Mesenchymal stem cell (in vitro differentiated cells and primary cell): ENCODE measurements at regions not wholly inside any gene's neighbourhood (a gene's known extent, or its start where the extent isn't known, plus 50 kb on each side); places are given as distances from the start of the nearest gene placed in this dataset.

Experiments used
- DNase-seq: peaks from one replicate; pipeline ENCODE4 v3.0.0-alpha.2; 2013
- H2AFZ ChIP-seq: one replicate; pipeline ENCODE4 v1.6.1; 2013; ENCODE audit warnings: low read depth, mild to moderate bottlenecking, control low read depth, inconsistent platforms, low read length, moderate library complexity
- H2AK5ac ChIP-seq: 2 replicates; pipeline ENCODE4 v1.6.1; 2013; ENCODE audit warnings: low read length, moderate library complexity, mild to moderate bottlenecking, inconsistent platforms; ENCODE audit not compliant: severe bottlenecking
- H2BK120ac ChIP-seq: one replicate; pipeline ENCODE4 v1.6.1; 2013; ENCODE audit warnings: low read depth, mild to moderate bottlenecking, inconsistent platforms, low read length, moderate library complexity
- H2BK12ac ChIP-seq, 2 experiments: one replicate each; pipeline ENCODE4 v1.6.1; 2013; ENCODE audit warnings: inconsistent platforms in 2 of 2, low read length in 2 of 2, mild to moderate bottlenecking in 2 of 2, moderate library complexity in 2 of 2, control low read depth in 1 of 2
- H2BK15ac ChIP-seq: one replicate; pipeline ENCODE4 v1.6.1; 2013; ENCODE audit warnings: mild to moderate bottlenecking, low read depth, inconsistent platforms; ENCODE audit not compliant: poor library complexity, severe bottlenecking
- H2BK5ac ChIP-seq: 2 replicates; pipeline ENCODE4 v1.6.1; 2013; ENCODE audit warnings: low read depth, mild to moderate bottlenecking, low read length, control low read depth, inconsistent platforms; ENCODE audit not compliant: poor library complexity, severe bottlenecking
- H3K14ac ChIP-seq, 2 experiments: one replicate each; pipeline ENCODE4 v1.6.1; 2013; ENCODE audit warnings: inconsistent platforms in 2 of 2, low read length in 2 of 2, control low read depth in 1 of 2, mild to moderate bottlenecking in 1 of 2, moderate library complexity in 1 of 2
- H3K18ac ChIP-seq, 2 experiments: one replicate each; pipeline ENCODE4 v1.6.1; 2013; ENCODE audit warnings: inconsistent platforms in 2 of 2, low read length in 2 of 2, control low read depth in 1 of 2, low read depth in 1 of 2, mild to moderate bottlenecking in 1 of 2
- H3K23ac ChIP-seq, 2 experiments: one replicate each; pipeline ENCODE4 v1.6.1; 2013; ENCODE audit warnings: inconsistent platforms in 2 of 2, low read length in 2 of 2, mild to moderate bottlenecking in 2 of 2, moderate library complexity in 2 of 2, control low read depth in 1 of 2
- H3K27ac ChIP-seq: 2 replicates; pipeline ENCODE4 v1.5.1; 2013; ENCODE audit warnings: mild to moderate bottlenecking, moderate library complexity, low read length, control low read depth, inconsistent platforms; ENCODE audit not compliant: poor library complexity, severe bottlenecking
- H3K27me3 ChIP-seq, 2 experiments: 2 replicates each; pipeline versions ENCODE4 v1.6.1 to v1.7.0; 2013; ENCODE audit warnings: low read length in 2 of 2, mild to moderate bottlenecking in 2 of 2, moderate library complexity in 2 of 2, control low read depth in 1 of 2, inconsistent platforms in 1 of 2; ENCODE audit not compliant: control insufficient read depth in 1 of 2, insufficient read depth in 1 of 2
- H3K36me3 ChIP-seq, 2 experiments: 2 replicates each; pipeline versions ENCODE4 v1.6.1 to v1.7.0; 2013; ENCODE audit warnings: low read length in 2 of 2, control low read depth in 1 of 2, inconsistent platforms in 1 of 2, low read depth in 1 of 2, mild to moderate bottlenecking in 1 of 2; ENCODE audit not compliant: insufficient read depth in 2 of 2, control insufficient read depth in 1 of 2
- H3K4ac ChIP-seq, 2 experiments: one replicate each; pipeline ENCODE4 v1.6.1; 2013; ENCODE audit warnings: inconsistent platforms in 2 of 2, low read length in 2 of 2, mild to moderate bottlenecking in 2 of 2, moderate library complexity in 2 of 2, control low read depth in 1 of 2, low read depth in 1 of 2
- H3K4me1 ChIP-seq: 2 replicates; pipeline ENCODE4 v1.6.1; 2013; ENCODE audit warnings: low read depth, low read length, control low read depth; ENCODE audit not compliant: control insufficient read depth, insufficient read depth
- H3K4me2 ChIP-seq: 2 replicates; pipeline ENCODE4 v1.6.1; 2013; ENCODE audit warnings: low read length, mild to moderate bottlenecking, inconsistent platforms; ENCODE audit not compliant: poor library complexity, severe bottlenecking
- H3K4me3 ChIP-seq, 2 experiments: 2 replicates each; pipeline versions ENCODE4 v1.5.1 to v1.7.0; 2013; ENCODE audit warnings: low read length in 2 of 2, mild to moderate bottlenecking in 2 of 2, control low read depth in 1 of 2, low read depth in 1 of 2; ENCODE audit not compliant: insufficient read depth in 1 of 2
- H3K79me1 ChIP-seq: replicated peaks from 2 replicates; pipeline ENCODE4 v1.6.1; 2013; ENCODE audit warnings: mild to moderate bottlenecking, control low read depth, low read length, inconsistent platforms; ENCODE audit not compliant: poor library complexity, severe bottlenecking
- H3K9ac ChIP-seq: 2 replicates; pipeline ENCODE4 v1.7.0; 2013; ENCODE audit warnings: mild to moderate bottlenecking, low read length, moderate library complexity
- H3K9me3 ChIP-seq: 2 replicates; pipeline ENCODE4 v1.7.0; 2013; ENCODE audit warnings: mild to moderate bottlenecking, low read length; ENCODE audit not compliant: control insufficient read depth
- H4K8ac ChIP-seq: one replicate; pipeline ENCODE4 v1.6.1; 2013; ENCODE audit warnings: inconsistent platforms, mild to moderate bottlenecking, low read length, moderate library complexity
- H4K91ac ChIP-seq: one replicate; pipeline ENCODE4 v1.6.1; 2013; ENCODE audit warnings: mild to moderate bottlenecking, low read length, inconsistent platforms
- WGBS: methylation state at CpG from one replicate; pipeline ENCODE4 v1.1.7; 2013; ENCODE audit warnings: mixed read lengths; 5-methylcytosine and 5-hydroxymethylcytosine counted together

- Histone ChIP-seq H3K4me3 (no peak overlapping the region), H3K36me3 (no peaks in the 10 kb centered on the region)
- no peak for DNase-seq
Observed at GRCh38 chr5:131068893-131069643, 96.0 kb downstream of the HINT1 start.

GRCh38 chr5:131068076-131068475 is 97.0 kb downstream of the HINT1 start:
- no peak overlapping the region for H2AFZ ChIP-seq
- no peak overlapping the region for H4K8ac ChIP-seq
- H2AK5ac ChIP-seq, result no peak overlapping the region
- peaks cover 6% of the 10 kb centered on the region for H3K9me3 ChIP-seq
- H2BK15ac ChIP-seq, result no peak overlapping the region
- WGBS, result 93% methylated on average over 3 of the region's 3 CpGs
- H3K18ac ChIP-seq, result no peak overlapping the region
- no peak overlapping the region for H3K4me3 ChIP-seq
- H2BK5ac ChIP-seq, result no peak overlapping the region
- H3K4me1 ChIP-seq, result no peaks in the 10 kb centered on the region
- no peaks in the 10 kb centered on the region for H3K36me3 ChIP-seq
- H3K14ac ChIP-seq, result no peak overlapping the region
- no peak overlapping the region for H3K23ac ChIP-seq
- H3K4ac ChIP-seq, result no peak overlapping the region
- H3K27me3 ChIP-seq, result no peaks in the 10 kb centered on the region
- H2BK120ac ChIP-seq, result no peak overlapping the region
- no peak overlapping the region for H2BK12ac ChIP-seq
- no peaks in the 10 kb centered on the region for H3K79me1 ChIP-seq
- no peak for DNase-seq
- no peak overlapping the region for H4K91ac ChIP-seq
- no peak overlapping the region for H3K4me2 ChIP-seq
- H3K9ac ChIP-seq, result no peak overlapping the region
- no peak overlapping the region for H3K27ac ChIP-seq

More at GRCh38 chr5:131068893-131069643, 96.0 kb downstream of the HINT1 start:
- Histone ChIP-seq H3K9ac (no peak overlapping the region), H3K23ac (no peak overlapping the region), H3K18ac (no peak overlapping the region), H4K91ac (no peak overlapping the region), H3K27me3 (no peaks in the 10 kb centered on the region), H2AFZ (no peak overlapping the region), H4K8ac (no peak overlapping the region), H2BK12ac (no peak overlapping the region), H2BK5ac (no peak overlapping the region), H3K9me3 (peaks cover 6% of the 10 kb centered on the region), H3K79me1 (no peaks in the 10 kb centered on the region), H2AK5ac (no peak overlapping the region), H2BK15ac (no peak overlapping the region), H3K4me1 (no peaks in the 10 kb centered on the region), H2BK120ac (no peak overlapping the region), H3K4ac (no peak overlapping the region), H3K27ac (no peak overlapping the region), H3K4me2 (no peak overlapping the region), H3K14ac (no peak overlapping the region)
- 65% methylated on average over 2 of the region's 2 CpGs for WGBS

- H3K14ac ChIP-seq, result no peak overlapping the region
- no peak overlapping the region for H2BK15ac ChIP-seq
- H3K27me3 ChIP-seq, result no peaks in the 10 kb centered on the region
- no peak for DNase-seq
- H3K4me3 ChIP-seq, result no peak overlapping the region
- 68% methylated on average over 2 of the region's 2 CpGs for WGBS
- no peaks in the 10 kb centered on the region for H3K4me1 ChIP-seq
- H3K9ac ChIP-seq, result no peak overlapping the region
- H3K36me3 ChIP-seq, result no peaks in the 10 kb centered on the region
- H3K4me2 ChIP-seq, result no peak overlapping the region
- no peak overlapping the region for H4K8ac ChIP-seq
- H2BK12ac ChIP-seq, result no peak overlapping the region
- no peak overlapping the region for H3K18ac ChIP-seq
- no peak overlapping the region for H3K27ac ChIP-seq
- no peak overlapping the region for H3K23ac ChIP-seq
- no peak overlapping the region for H2AFZ ChIP-seq
- no peaks in the 10 kb centered on the region for H3K79me1 ChIP-seq
- peaks cover 6% of the 10 kb centered on the region for H3K9me3 ChIP-seq
- no peak overlapping the region for H2BK120ac ChIP-seq
- no peak overlapping the region for H2BK5ac ChIP-seq
- no peak overlapping the region for H3K4ac ChIP-seq
- H4K91ac ChIP-seq, result no peak overlapping the region
- no peak overlapping the region for H2AK5ac ChIP-seq
Observed at GRCh38 chr5:131067636-131068035, 97.4 kb downstream of the HINT1 start.

- H2BK12ac ChIP-seq, result no peak overlapping the region
- no peak overlapping the region for H2BK120ac ChIP-seq
- H4K8ac ChIP-seq, result no peak overlapping the region
- H3K9ac ChIP-seq, result no peak overlapping the region
- no peak for DNase-seq
- H4K91ac ChIP-seq, result no peak overlapping the region
- no peaks in the 10 kb centered on the region for H3K79me1 ChIP-seq
- H2AK5ac ChIP-seq, result no peak overlapping the region
- H3K18ac ChIP-seq, result no peak overlapping the region
- no peaks in the 10 kb centered on the region for H3K27me3 ChIP-seq
- H3K36me3 ChIP-seq, result no peaks in the 10 kb centered on the region
- no peak overlapping the region for H2BK15ac ChIP-seq
- peaks cover 6% of the 10 kb centered on the region for H3K9me3 ChIP-seq
- no peak overlapping the region for H3K14ac ChIP-seq
- no peak overlapping the region for H2AFZ ChIP-seq
- no peak overlapping the region for H3K4me2 ChIP-seq
- H3K27ac ChIP-seq, result no peak overlapping the region
- H3K4me3 ChIP-seq, result no peak overlapping the region
- H3K4ac ChIP-seq, result no peak overlapping the region
- no peak overlapping the region for H2BK5ac ChIP-seq
- no peaks in the 10 kb centered on the region for H3K4me1 ChIP-seq
- H3K23ac ChIP-seq, result no peak overlapping the region
Observed at GRCh38 chr5:131064669-131065371, 100.2 kb downstream of the HINT1 start.
